OCI-LY7 (cell line): ENCODE measurements at regions not wholly inside any gene's neighbourhood (a gene's known extent, or its start where the extent isn't known, plus 50 kb on each side); places are given as distances from the start of the nearest gene placed in this dataset.

ENCODE experiments used
- CTCF ChIP-seq: fragments of 200-600 bp; sonication (generic); conservative IDR thresholded peaks from 2 replicates; pipeline ENCODE4 v1.5.1; 2014; ENCODE audit warnings: mild to moderate bottlenecking, antibody characterized with exemption, low read length, moderate library complexity, mixed read lengths
- EZH2phosphoT487 ChIP-seq: fragments of 200-600 bp; sonication (generic); IDR thresholded peaks from 2 replicates; pipeline ENCODE4 v1.6.1; 2018; ENCODE audit warnings: low read depth, borderline replicate concordance, mild to moderate bottlenecking, mixed run types, antibody characterized with exemption, low read length, moderate library complexity, mixed read lengths

GRCh38 chr2:240379089-240379636 is 56.3 kb upstream of the GPC1 start:
- TF ChIP-seq CTCF (no peak), EZH2phosphoT487 (no peak)
